IPS-NIHi7 (cell line): ENCODE measurements at regions not wholly inside any gene's neighbourhood (a gene's known extent, or its start where the extent isn't known, plus 50 kb on each side); places are given as distances from the start of the nearest gene placed in this dataset.
"Not testable (repeated sequence)": the region's sequence is repeated elsewhere in the genome, so short reads cannot be mapped to it uniquely, and the experiment has no call there.

ENCODE experiments used
- DNase-seq: peaks from one replicate; pipeline ENCODE4 v3.0.0; 2012; ENCODE audit warnings: mixed read lengths; ENCODE audit errors: extremely low spot score

DNA sequence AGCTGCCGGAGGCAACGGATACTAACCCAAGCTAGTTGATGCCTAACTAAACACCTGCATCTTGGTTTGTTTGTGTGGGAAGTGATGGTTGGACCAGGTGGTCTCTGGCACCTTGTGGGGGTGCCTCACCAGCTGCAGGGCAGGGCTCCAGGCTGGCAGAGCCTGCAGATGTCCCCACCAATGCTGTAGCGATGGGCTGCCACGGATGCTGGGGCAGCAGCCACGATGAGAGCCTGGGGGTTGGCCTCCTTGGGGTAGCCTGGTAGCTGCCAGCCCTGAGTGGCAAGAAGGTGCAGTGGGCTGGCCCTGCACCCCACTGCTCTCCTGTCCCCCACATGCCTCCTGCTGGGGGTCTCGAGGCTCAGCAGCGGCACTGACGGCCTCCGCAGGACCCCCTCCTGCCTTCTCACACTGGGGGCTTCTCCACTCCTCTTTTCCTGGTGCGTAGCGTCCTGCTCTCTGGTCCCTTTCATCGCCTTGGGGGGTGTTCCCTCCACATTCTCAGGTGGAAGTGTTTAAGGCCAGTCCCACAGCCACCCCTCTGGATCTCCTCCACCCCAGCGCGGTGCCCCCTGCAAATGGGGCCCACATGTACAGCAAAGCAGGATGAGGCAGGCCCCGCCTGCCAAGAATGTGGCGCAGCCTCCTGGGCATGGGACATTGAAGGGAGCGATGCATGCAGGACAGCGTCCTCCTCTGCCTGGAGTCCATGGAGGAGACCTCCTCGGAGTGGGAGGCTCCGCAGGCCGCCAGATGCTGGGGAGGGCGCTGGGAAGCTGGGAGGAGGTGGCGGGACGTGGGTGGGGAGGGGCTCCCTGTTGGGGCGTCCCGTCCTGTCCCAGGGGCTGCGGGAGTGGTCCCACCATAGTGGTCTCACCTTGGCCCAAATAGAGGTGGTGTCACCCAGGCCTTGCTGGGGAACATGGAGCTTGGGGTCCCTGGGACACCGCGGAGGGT is 173.1 kb downstream of the ASB1 start:
- DNase-seq, result no peak

DNA sequence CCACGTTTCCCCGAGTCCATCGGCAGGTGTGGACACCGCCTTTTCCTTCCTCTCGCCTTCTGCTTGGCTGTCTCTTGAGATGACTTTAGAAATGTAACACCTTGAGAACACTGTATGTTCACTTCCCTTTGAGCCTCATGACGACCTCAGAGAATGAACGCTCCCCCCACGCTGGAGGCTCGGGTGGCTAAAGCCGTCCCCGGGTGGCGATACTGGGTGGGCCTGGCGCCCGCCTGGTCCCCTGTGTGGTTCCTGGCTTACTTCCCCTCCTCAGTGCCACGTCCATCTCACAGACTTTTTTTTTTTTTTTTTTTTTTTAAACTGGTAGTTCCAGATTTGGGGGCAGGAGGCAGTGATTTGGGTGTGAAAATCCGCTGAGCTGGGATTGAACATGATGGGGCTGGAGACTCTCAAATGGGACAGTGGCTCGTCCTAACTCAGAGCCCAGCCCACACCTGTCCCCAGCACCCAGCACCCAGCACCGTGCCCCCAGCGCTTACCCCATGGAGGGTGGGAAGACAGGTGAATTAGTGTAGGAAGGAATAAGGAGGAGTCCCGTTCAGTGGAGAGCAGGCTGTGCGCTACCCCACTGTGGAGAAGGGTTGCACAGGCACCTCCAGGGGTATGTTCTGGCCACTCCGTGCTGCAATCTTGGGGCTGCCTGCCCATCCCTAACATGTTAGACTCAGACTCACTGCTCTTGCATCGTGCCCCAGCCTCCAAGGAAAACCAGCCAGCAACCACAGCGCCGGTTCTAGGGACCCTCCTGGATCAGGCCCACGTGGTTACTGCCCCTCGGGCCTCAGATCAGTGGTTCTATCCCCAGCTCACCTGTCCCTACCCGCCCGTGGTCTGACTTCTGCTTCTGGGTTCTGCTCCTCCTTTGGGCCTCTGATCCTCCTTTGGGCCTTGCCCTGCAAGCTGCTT is 174.0 kb downstream of the ASB1 start:
- DNase-seq, result no peak

GRCh38 chr2:238601433-238602222 is 174.9 kb downstream of the ASB1 start:
- no peak for DNase-seq

DNA sequence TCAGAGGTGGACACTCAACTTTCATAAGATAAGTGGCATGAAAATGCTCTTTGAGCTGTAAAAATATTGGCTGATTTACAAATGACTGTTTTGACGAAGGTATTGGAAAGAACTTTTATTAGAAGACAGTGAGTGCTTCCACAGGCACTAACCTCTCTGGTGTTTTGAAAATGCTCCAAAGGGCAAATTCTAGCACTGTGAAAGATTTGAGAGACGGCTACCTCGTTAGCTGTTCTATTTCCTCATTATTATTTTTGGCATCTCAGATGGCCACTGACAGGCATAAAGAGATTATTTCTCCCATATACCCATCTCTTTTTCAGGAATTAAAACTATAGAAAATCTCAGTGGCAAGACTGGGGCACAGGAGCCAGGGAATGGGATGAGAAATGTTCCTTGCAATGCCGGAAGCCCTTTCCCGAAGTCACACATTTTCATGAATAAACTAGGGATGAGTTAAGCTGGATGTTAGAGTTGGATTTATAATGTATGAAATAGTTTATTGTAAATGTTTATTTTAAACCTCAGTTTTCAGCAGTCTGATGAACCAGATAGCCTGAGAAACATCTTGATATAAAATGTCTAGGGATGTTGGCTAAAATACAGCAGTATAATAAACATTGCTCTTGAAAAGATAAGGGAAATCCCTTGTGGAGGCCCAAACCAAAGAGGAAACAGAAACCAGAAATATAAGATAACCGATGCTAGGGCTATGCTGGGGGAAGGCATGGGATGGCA is 175.7 kb downstream of the ASB1 start:
- no peak for DNase-seq

- no peak for DNase-seq
Measured at GRCh38 chr2:238603596-238603995, 176.9 kb downstream of the ASB1 start.

GRCh38 chr2:238606311-238606710 is 179.6 kb downstream of the ASB1 start:
- no peak for DNase-seq

DNA sequence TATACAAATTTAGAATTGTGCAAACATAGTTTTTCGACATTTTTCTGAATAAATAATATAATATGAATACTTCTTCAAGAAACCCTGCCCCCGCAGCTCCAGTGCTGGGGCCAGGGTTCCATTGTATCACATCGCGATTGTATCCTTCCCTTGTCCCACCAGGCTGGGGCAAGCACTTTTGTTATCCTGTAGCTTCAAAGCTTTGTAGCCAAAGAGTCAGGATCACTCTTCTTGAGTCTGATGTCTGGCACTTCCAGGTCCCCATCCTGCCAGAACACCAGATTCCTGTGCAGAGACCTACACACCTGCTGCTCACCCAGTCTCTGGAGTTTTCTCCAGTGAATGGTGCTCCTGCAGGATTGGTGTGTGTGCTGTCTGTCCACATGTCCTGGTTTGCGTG is 186.9 kb downstream of the ASB1 start:
- no peak for DNase-seq

- DNase-seq, result no peak
Measured at GRCh38 chr2:238614376-238614775, 187.6 kb downstream of the ASB1 start.

GRCh38 chr2:238615187-238615586 is 188.5 kb downstream of the ASB1 start:
- DNase-seq, result no peak

GRCh38 chr2:238616681-238617080 is 190.0 kb downstream of the ASB1 start:
- no peak for DNase-seq

GRCh38 chr2:238618494-238619283 is 192.0 kb downstream of the ASB1 start:
- not testable (repeated sequence) for DNase-seq

DNA sequence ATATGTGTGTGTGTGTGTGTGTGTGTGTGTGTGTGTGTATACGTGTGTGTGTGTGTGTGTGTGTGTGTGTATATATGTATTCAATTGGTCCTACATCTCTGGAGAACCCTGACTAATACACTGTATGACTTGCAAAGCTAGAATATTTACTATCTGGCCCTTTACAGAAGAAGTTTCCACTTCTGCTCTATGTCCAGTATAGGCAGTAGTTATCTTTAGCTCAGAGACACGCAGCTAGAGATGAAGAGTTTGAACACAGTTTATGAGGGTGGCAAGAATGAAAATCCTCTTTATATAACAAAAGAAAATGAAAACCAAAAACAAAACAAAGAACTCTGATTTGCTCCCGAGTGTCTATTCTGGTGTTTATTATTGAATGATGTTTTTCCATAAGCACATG is 201.2 kb downstream of the ASB1 start:
- no peak for DNase-seq

GRCh38 chr2:238629064-238629463 is 202.3 kb downstream of the ASB1 start:
- DNase-seq, result no peak

- DNase-seq, result no peak
Measured at GRCh38 chr2:238631491-238632180, 204.9 kb downstream of the ASB1 start.

DNA sequence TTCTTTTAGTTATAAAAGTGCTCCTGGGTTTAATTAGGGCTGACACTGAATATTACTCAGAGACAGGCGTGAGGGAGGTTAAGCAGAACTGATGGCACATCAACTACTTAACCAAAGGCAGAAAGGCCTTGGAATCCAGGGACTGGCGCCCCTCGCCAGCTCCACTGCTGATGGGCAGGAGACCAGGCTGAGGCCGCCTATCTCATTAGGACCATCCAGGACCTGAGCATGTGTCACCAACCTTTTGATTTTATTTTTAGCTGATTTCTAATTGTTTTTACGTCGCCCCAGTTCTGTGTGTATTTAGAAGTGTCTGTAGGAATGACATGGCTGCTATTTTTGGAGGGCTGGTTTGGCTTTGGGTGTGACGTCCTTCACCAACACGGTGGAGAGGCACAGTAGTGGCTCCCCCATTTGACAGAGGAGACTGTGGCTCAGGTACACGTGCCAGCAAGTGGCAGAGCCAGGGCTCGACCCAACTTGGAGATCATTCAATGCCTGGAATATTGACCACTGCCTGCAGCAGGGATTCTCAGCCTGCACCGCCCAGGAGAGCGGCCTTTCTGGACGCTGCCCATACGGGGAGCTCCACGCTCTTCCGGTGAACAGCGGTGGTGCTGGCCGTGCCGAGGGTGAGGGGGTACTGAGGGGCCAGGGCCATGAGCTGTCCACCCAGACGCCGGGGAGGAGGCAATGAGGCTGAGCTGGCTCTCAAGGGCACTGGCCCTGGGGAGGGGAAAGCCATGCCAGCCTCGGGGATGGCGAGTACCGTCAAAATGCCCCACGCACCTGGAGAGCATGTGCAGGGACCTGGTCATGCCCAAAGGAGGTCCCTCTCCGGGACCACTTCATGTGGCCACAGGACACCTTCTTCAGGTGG is 205.7 kb downstream of the ASB1 start:
- no peak for DNase-seq

DNA sequence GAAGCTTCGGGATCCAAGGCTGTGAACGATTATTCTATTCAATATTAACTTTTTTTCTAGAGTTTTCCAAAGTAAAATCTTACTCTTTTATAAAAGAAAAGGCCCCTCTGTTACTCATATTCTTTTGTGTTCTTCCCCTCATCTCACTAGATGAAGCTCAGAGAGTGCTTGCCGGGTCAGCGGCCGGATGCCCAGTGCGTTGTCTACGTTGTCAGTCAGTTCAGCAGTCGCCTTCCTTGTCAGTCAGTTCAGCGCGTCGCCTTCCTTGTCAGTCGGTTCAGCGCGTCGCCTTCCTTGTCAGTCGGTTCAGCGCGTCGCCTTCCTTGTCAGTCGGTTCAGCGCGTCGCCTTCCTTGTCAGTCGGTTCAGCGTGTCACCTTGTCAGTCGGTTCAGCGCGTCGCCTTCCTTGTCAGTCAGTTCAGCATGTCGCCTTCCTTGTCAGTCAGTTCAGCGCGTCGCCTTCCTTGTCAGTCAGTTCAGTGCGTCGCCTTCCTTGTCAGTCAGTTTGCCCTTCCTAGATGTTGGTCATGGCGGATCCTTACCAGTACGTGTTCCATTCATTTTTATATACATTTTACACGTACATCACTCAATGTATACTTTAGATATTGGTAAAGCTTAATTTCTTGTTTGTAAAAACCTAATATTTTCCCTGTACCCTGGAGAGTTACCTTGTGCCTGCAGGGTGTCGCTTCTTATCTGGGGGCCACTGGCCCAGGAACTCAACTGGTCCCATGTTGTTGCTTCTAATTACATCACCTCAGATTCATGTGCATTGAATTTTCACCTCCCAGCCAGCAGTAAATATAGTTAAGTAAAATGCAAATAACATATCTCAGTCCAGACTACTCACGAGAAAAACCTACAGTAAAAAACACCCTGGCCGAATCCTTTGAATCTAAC is 206.9 kb downstream of the ASB1 start:
- no peak for DNase-seq

DNA sequence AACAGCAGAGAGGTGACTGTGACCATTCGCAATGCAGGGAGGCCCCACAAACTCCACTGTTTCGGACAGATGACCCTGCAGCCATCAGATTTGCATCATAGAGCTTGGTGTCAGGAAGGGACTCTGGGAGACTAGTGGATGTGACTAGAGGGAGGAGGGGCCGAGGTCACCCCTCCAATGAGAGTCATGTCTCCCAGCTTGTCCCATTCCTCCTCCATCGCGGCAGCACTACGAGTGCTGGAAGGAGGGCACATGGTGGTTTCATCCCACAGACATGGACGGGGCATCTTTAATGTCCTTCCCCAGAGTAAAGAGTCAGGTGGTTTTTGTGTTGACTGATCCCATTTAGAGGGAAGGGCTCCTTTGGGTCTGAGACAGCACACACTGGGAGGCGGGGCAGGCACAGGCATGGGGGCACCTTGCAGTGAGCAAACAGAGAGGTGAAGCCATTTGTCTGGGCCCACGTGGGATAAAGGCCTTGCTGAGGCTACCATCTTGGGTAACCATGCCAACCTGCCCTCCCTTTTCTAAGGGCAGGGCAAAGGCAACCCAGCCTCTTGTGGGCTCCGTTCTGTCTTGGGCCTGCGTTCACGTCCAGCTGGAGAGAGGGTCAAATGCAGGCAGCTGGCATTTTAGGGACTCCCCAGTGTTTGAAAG is 208.1 kb downstream of the ASB1 start:
- no peak for DNase-seq
